K562 (cell line): ENCODE measurements at regions not wholly inside any gene's neighbourhood (a gene's known extent, or its start where the extent isn't known, plus 50 kb on each side); places are given as distances from the start of the nearest gene placed in this dataset.

Experiments used
- ATAC-seq: fragments of 200-7000 bp; cut with Tn5 transposase; 3 replicates; pipeline ENCODE4 v1.9.1; 2020; ENCODE audit warnings: moderate library complexity
- BruUV-seq: library from RNA; stranded (reverse); fragments of 400-500 nt; replicated peaks from 2 replicates; lab custom pipeline; 2021; lab: Mats Ljungman, UMichigan
- CTCF ChIA-PET: fragments of 300-600 bp; formaldehyde crosslinking; extraction: SDS; loops from one replicate; lab custom pipeline; 2021; ENCODE audit warnings: low intra/inter-chr PET ratio; lab: Yijun Ruan, JAX
- POLR2A ChIA-PET: fragments of 300-600, 350-650 bp; sonication (Branson Sonifier 250); formaldehyde crosslinking; extraction: SDS; loops from one replicate; lab custom pipeline; 2021; ENCODE audit warnings: antibody characterized with exemption, inconsistent platforms; lab: Yijun Ruan, JAX
- DNase-seq, 4 experiments: peaks; one replicate each; pipeline versions ENCODE4 v3.0.0 to v3.0.0-alpha.2; 2011 to 2018; ENCODE audit warnings: low spot score in 3 of 4, mixed read lengths in 3 of 4; ENCODE audit errors: extremely low read depth in 1 of 4
- FAIRE-seq: peaks from 2 replicates; lab custom pipeline; 2011; peaks lifted over from hg19 to GRCh38; lab: Jason Lieb, UNC
- H2AFZ ChIP-seq: 2 replicates; pipeline ENCODE4 v1.6.0; 2011; ENCODE audit warnings: low read depth, low read length, control low read depth, inconsistent platforms
- H3K27ac ChIP-seq: fragments of 200-600 bp; 3 replicates; pipeline ENCODE4 v1.8.0; 2011; ENCODE audit warnings: low read depth, mild to moderate bottlenecking, control low read depth, inconsistent platforms, low read length, moderate library complexity, mixed read lengths; ENCODE audit errors: extremely low read depth
- H3K27me3 ChIP-seq, 2 experiments: fragments of 300-600 bp in 1 of 2; 2 replicates in 1 of 2; 3 replicates in 1 of 2; pipeline versions ENCODE4 v1.6.0 to v1.8.0; 2011; ENCODE audit warnings: inconsistent platforms in 2 of 2, low read length in 2 of 2, mild to moderate bottlenecking in 1 of 2, mixed read lengths in 1 of 2, moderate library complexity in 1 of 2; ENCODE audit not compliant: control insufficient read depth in 2 of 2, insufficient read depth in 2 of 2
- H3K36me3 ChIP-seq: fragments of 300-600 bp; 3 replicates; pipeline ENCODE4 v1.8.0; 2011; ENCODE audit warnings: mild to moderate bottlenecking, low read length, inconsistent platforms; ENCODE audit not compliant: control insufficient read depth, insufficient read depth
- H3K4me1 ChIP-seq, 2 experiments: fragments of 200-600 bp in 1 of 2; replicated peaks in 1 of 2; 2 replicates in 1 of 2; 3 replicates in 1 of 2; pipeline versions ENCODE4 v1.5.1 to v1.8.0; 2011; ENCODE audit warnings: inconsistent platforms in 2 of 2, low read length in 2 of 2, mild to moderate bottlenecking in 1 of 2, mixed read lengths in 1 of 2, moderate library complexity in 1 of 2; ENCODE audit not compliant: control insufficient read depth in 2 of 2, insufficient read depth in 2 of 2
- H3K4me2 ChIP-seq: 2 replicates; pipeline ENCODE4 v1.6.1; 2011; ENCODE audit warnings: low read length, control low read depth, inconsistent platforms, mixed read lengths; ENCODE audit not compliant: insufficient read depth
- H3K4me3 ChIP-seq: fragments of 200-600 bp; sonication (generic), shearing (Covaris generic); 2 replicates; pipeline ENCODE4 v1.5.1; 2016; ENCODE audit warnings: control low read depth, inconsistent platforms
- H3K79me2 ChIP-seq: fragments of 200-600 bp; 3 replicates; pipeline ENCODE4 v1.8.0; 2011; ENCODE audit warnings: low read length, inconsistent platforms; ENCODE audit not compliant: control insufficient read depth, insufficient read depth
- H3K9ac ChIP-seq, 2 experiments: 2 replicates each; pipeline versions ENCODE4 v1.6.0 to v1.6.1; 2011; ENCODE audit warnings: low read depth in 2 of 2, low read length in 2 of 2, control low read depth in 1 of 2, inconsistent platforms in 1 of 2, mild to moderate bottlenecking in 1 of 2, mixed read lengths in 1 of 2; ENCODE audit not compliant: insufficient read depth in 1 of 2
- H3K9me1 ChIP-seq: one replicate; pipeline ENCODE4 v1.6.0; 2011; ENCODE audit warnings: inconsistent platforms, mild to moderate bottlenecking, low read length, moderate library complexity; ENCODE audit not compliant: control insufficient read depth, insufficient read depth
- H3K9me3 ChIP-seq: replicated peaks from 2 replicates; pipeline ENCODE4 v1.5.1; 2011; ENCODE audit warnings: low read depth, low read length, inconsistent platforms; ENCODE audit not compliant: control insufficient read depth, insufficient read depth
- H4K20me1 ChIP-seq: replicated peaks from 2 replicates; pipeline ENCODE4 v1.6.1; 2011; ENCODE audit warnings: low read length, inconsistent platforms, mixed read lengths; ENCODE audit not compliant: control insufficient read depth, insufficient read depth
- RBM39 ChIP-seq: fragments of 200-400 bp; formaldehyde crosslinking; optimal IDR thresholded peaks from 2 replicates; pipeline ENCODE3; 2018; ENCODE audit warnings: low read depth, low read length
- REST ChIP-seq, 2 experiments: fragments of 450-650 bp; formaldehyde crosslinking in 1 of 2; IDR thresholded peaks; 2 replicates each; pipeline versions ENCODE4 v1.4.0 to v1.6.1; 2014 to 2020; ENCODE audit warnings: mild to moderate bottlenecking in 2 of 2, borderline replicate concordance in 1 of 2, low read depth in 1 of 2
- TCFL5 ChIP-seq: fragments of 250-450 bp; sonication (Bioruptor Pico); conservative IDR thresholded peaks from 2 replicates; pipeline ENCODE4 v1.6.1; 2021; ENCODE audit warnings: mild to moderate bottlenecking, moderate library complexity, matching md5 sums
- WGBS: fragments of 100-300 bp; shearing (Covaris generic); methylation state at CpG from one replicate; pipeline ENCODE4 v1.1.6; 2016; ENCODE audit warnings: low coverage, mixed read lengths; ENCODE audit not compliant: insufficient coverage; ENCODE audit errors: missing lambda C conversion rate; 5-methylcytosine and 5-hydroxymethylcytosine counted together
- in situ Hi-C: fragments of 300-500 bp; cut with MboI; formaldehyde crosslinking; loops from 4 replicates; pipeline ENCODE4 v1.15.0; 2018; ENCODE audit warnings: inconsistent platforms, mixed read lengths
- intact Hi-C: fragments of 100-400 bp; cut with micrococcal nuclease; formaldehyde crosslinking; loops from 2 replicates; pipeline ENCODE4 v1.14.2; 2022

- POLR2A ChIA-PET = interaction anchor here (0.6 kb wide), 1 partner anchor 1159 kb away, joined by 3 read pairs; no protein-coding TSS in a partner anchor
- no peaks in the 10 kb centered on the region for H3K9me3 ChIP-seq
- H3K27me3 ChIP-seq = peaks cover 0 to 6% of the 10 kb centered on the region in 2 experiments; a peak in 1 of 5 replicates
Observed at GRCh38 chr3:127124120-127124519, 68.8 kb upstream of the PRR23E start.

More at GRCh38 chr3:127124120-127124519, 68.8 kb upstream of the PRR23E start:
- no peaks in the 10 kb centered on the region for H3K36me3 ChIP-seq
- 0% methylated on average over 4 of the region's 4 CpGs for WGBS
- CTCF ChIA-PET = no interaction called here
- TF ChIP-seq RBM39 (no peak), REST (IDR thresholded peaks at IDR 0.05; ENCODE audit: borderline replicate concordance) (peak; percentile 50), REST (CRISPR knock-in tag; IDR thresholded peaks at IDR 0.05; ENCODE audit: low read depth) (no peak), TCFL5 (no peak)
- no peak for ATAC-seq
- no peak overlapping the region for H3K4me3 ChIP-seq
- FAIRE-seq = no peak
- H3K4me1 ChIP-seq = no peaks in the 10 kb centered on the region
- no peak overlapping the region for H2AFZ ChIP-seq
- H3K27ac ChIP-seq = no peak overlapping the region
- in situ Hi-C loops = no loop called here
- no peak overlapping the region for H3K9ac ChIP-seq
- intact Hi-C loops = no loop called here
- DNase-seq = no peak
- no peaks in the 10 kb centered on the region for H3K79me2 ChIP-seq
- H3K4me2 ChIP-seq = no peak overlapping the region
- no TSS peak for BruUV-seq
- no peaks in the 10 kb centered on the region for H3K9me1 ChIP-seq
- no peaks in the 10 kb centered on the region for H4K20me1 ChIP-seq
